ENCODE measurements at regions not wholly inside any gene's neighbourhood (a gene's known extent, or its start where the extent isn't known, plus 50 kb on each side); places are given as distances from the start of the nearest gene placed in this dataset.

DNA sequence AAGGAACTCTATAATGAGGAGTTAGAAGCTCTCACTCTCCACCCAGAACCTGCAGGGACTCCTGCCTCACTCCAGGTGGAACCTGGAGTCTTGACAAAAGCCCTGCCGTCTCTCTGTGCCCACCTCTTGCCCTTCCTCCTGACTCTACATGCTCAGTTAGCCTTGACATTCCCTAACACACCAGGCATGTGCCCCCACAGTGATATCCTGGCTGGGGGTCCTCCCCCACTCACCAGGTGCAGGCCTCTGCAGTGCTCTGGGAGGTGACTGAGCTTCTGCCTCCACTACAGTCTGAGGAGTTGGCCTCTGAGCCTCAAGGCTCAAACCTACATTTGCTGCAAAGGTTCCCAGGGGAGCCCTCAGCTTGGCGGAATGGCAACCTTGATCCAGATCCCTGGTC, 300.7 kb downstream of the ADGRD1 start:
- DNase-seq: no peak
- Histone ChIP-seq H3K36me3 (ENCODE audit: control insufficient read depth in 3 of 3, insufficient read depth in 2 of 3, low read depth in 1 of 3, low read length in 3 of 3) (no peaks in the 10 kb centered on the region), H3K9me3 (ENCODE audit: control insufficient read depth in 2 of 2, insufficient read depth in 1 of 2, low read depth in 1 of 2, low read length in 1 of 2) (peaks cover 0 to 9% of the 10 kb centered on the region in 2 donors), H3K4me1 (ENCODE audit: control insufficient read depth in 3 of 3, insufficient read depth in 2 of 3, low read depth in 1 of 3, low read length in 2 of 3) (no peaks in the 10 kb centered on the region), H3K27me3 (ENCODE audit: control insufficient read depth in 3 of 3, insufficient read depth in 3 of 3, low read length in 3 of 3) (no peaks in the 10 kb centered on the region), H3K4me3 (ENCODE audit: low read depth in 1 of 3, low read length in 3 of 3) (no peak overlapping the region), H3K27ac (ENCODE audit: low read depth in 1 of 3, low read length in 2 of 3) (no peak overlapping the region)
- no peak for FAIRE-seq
- 78 to 87% (median 86%) methylated on average over 2 of the region's 2 CpGs for WGBS, 3 donors

DNA sequence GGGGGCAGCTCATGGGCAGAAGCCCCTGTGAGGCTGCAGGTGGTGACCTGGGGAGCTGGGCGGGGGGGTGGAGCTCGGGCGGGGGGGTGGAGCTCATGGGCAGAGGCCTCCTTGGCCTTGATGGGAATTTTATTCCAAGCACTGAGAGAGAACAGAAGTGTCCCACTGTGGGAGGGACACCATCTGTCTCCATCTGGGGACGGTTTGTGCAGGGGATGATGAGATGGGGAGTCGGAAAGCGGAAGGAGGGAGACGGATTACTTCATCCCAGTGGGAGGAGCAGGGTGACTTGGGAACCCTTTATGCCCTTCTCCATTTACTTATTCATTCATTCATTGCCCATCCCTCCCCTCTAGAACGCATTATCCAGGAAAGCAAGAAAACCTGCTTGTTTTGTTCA, 304.7 kb downstream of the ADGRD1 start:
- no peak overlapping the region for H3K27ac ChIP-seq (ENCODE audit: low read depth in 1 of 3, low read length in 2 of 3)
- H3K9me3 ChIP-seq (ENCODE audit: control insufficient read depth in 2 of 2, insufficient read depth in 1 of 2, low read depth in 1 of 2, low read length in 1 of 2): peaks cover 0 to 9% of the 10 kb centered on the region in 2 donors
- no peaks in the 10 kb centered on the region for H3K36me3 ChIP-seq (ENCODE audit: control insufficient read depth in 3 of 3, insufficient read depth in 2 of 3, low read depth in 1 of 3, low read length in 3 of 3)
- DNase-seq (no peak), FAIRE-seq (no peak)
- no peaks in the 10 kb centered on the region for H3K4me1 ChIP-seq (ENCODE audit: control insufficient read depth in 3 of 3, insufficient read depth in 2 of 3, low read depth in 1 of 3, low read length in 2 of 3)
- H3K27me3 ChIP-seq (ENCODE audit: control insufficient read depth in 3 of 3, insufficient read depth in 3 of 3, low read length in 3 of 3): no peaks in the 10 kb centered on the region
- no peak overlapping the region for H3K4me3 ChIP-seq (ENCODE audit: low read depth in 1 of 3, low read length in 3 of 3)
- 65 to 84% (median 72%) methylated on average over 8 of the region's 8 CpGs for WGBS, 3 donors

DNA sequence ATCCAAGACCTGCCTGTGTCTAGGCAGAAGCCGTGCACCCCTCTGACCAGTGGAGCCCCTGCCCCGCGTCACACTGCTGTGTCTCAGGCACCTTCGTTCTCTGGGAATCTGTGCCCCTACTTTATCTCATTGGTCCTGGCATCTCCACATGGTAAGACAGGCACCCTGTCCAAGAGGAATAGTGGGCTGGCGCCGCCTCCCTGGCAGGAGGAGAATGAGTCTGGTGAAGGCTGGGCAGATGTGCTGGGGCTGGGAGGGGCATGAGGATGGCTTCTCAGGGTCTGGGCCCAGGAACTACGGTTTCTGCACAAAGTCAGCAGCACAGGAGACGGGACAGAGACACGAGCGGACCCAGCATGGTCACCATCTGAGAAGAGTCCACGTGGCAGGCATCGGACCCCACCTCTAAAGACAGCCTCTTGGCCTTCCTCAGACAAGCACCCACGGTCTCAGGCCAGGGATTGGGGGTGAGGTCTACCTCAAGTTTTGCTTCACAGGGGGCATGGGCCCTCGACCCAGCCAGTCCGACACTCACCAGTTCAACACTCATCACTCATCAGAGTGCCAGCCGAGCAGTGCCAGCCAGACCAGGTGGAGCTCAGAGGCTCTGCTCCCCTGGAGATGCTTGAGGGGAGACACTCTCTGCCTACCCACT, 306.7 kb downstream of the ADGRD1 start:
- DNase-seq (no peak), FAIRE-seq (no peak)
- H3K4me3 ChIP-seq (ENCODE audit: low read depth in 1 of 3, low read length in 3 of 3): no peak overlapping the region
- H3K27me3 ChIP-seq (ENCODE audit: control insufficient read depth in 3 of 3, insufficient read depth in 3 of 3, low read length in 3 of 3): no peaks in the 10 kb centered on the region
- WGBS, 3 donors: 70 to 79% (median 71%) methylated on average over 16 of the region's 16 CpGs
- peaks cover 0 to 9% of the 10 kb centered on the region in 2 donors for H3K9me3 ChIP-seq (ENCODE audit: control insufficient read depth in 2 of 2, insufficient read depth in 1 of 2, low read depth in 1 of 2, low read length in 1 of 2)
- H3K36me3 ChIP-seq (ENCODE audit: control insufficient read depth in 3 of 3, insufficient read depth in 2 of 3, low read depth in 1 of 3, low read length in 3 of 3): no peaks in the 10 kb centered on the region
- H3K4me1 ChIP-seq (ENCODE audit: control insufficient read depth in 3 of 3, insufficient read depth in 2 of 3, low read depth in 1 of 3, low read length in 2 of 3): no peaks in the 10 kb centered on the region
- H3K27ac ChIP-seq (ENCODE audit: low read depth in 1 of 3, low read length in 2 of 3): no peak overlapping the region

DNA sequence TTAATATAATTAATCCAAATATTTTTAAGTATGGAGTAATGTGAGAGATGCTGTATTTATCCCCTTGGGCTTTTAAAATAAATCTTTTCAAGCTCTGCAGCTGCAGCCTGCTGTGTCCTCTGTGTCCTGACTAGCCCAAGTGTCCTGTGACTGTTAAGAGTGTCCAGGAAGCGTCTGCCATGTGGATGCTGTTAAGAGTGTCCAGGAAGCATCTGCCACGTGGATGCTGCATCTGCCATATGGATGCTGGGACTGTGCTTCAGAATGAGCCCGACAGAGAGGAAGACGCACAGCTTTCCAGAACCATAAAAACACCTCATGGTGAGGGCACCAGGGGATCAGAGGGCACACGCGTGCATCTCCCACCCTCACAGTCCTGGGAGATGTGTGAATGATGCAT, 307.2 kb downstream of the ADGRD1 start:
- H3K4me3 ChIP-seq (ENCODE audit: low read depth in 1 of 3, low read length in 3 of 3): no peak overlapping the region
- DNase-seq (no peak), FAIRE-seq (no peak)
- H3K4me1 ChIP-seq (ENCODE audit: control insufficient read depth in 3 of 3, insufficient read depth in 2 of 3, low read depth in 1 of 3, low read length in 2 of 3): no peaks in the 10 kb centered on the region
- WGBS, 3 donors: 65 to 78% (median 66%) methylated on average over 6 of the region's 6 CpGs
- H3K36me3 ChIP-seq (ENCODE audit: control insufficient read depth in 3 of 3, insufficient read depth in 2 of 3, low read depth in 1 of 3, low read length in 3 of 3): no peaks in the 10 kb centered on the region
- H3K27ac ChIP-seq (ENCODE audit: low read depth in 1 of 3, low read length in 2 of 3): no peak overlapping the region
- H3K27me3 ChIP-seq (ENCODE audit: control insufficient read depth in 3 of 3, insufficient read depth in 3 of 3, low read length in 3 of 3): no peaks in the 10 kb centered on the region
- H3K9me3 ChIP-seq (ENCODE audit: control insufficient read depth in 2 of 2, insufficient read depth in 1 of 2, low read depth in 1 of 2, low read length in 1 of 2): peaks cover 0 to 9% of the 10 kb centered on the region in 2 donors

DNA sequence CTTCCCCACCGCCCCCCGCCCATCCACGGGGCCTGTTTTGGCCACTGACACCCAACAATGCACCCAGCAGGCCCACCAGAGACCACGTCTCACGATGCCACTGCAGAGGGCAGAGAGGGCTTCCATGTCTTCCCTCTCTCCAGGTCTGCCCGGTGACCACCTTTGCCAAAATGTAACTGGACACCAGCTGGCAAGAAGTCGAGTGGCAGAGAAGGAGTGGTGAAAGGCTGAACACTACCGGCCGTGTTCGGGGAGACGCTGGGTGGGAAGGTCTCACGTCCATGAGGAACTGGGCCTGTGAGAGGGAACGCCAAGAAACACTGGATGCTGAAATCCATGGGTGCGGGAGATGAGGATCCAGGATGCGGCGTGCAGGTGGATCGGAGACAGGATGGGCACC, 308.2 kb downstream of the ADGRD1 start:
- Histone ChIP-seq H3K36me3 (ENCODE audit: control insufficient read depth in 3 of 3, insufficient read depth in 2 of 3, low read depth in 1 of 3, low read length in 3 of 3) (no peaks in the 10 kb centered on the region), H3K4me3 (ENCODE audit: low read depth in 1 of 3, low read length in 3 of 3) (no peak overlapping the region), H3K27ac (ENCODE audit: low read depth in 1 of 3, low read length in 2 of 3) (no peak overlapping the region), H3K9me3 (ENCODE audit: control insufficient read depth in 2 of 2, insufficient read depth in 1 of 2, low read depth in 1 of 2, low read length in 1 of 2) (no peaks in the 10 kb centered on the region), H3K4me1 (ENCODE audit: control insufficient read depth in 3 of 3, insufficient read depth in 2 of 3, low read depth in 1 of 3, low read length in 2 of 3) (no peaks in the 10 kb centered on the region), H3K27me3 (ENCODE audit: control insufficient read depth in 3 of 3, insufficient read depth in 3 of 3, low read length in 3 of 3) (no peaks in the 10 kb centered on the region)
- WGBS, 3 donors: 85 to 88% (median 87%) methylated on average over 17 of the region's 17 CpGs
- no peak for FAIRE-seq
- DNase-seq: no peak

DNA sequence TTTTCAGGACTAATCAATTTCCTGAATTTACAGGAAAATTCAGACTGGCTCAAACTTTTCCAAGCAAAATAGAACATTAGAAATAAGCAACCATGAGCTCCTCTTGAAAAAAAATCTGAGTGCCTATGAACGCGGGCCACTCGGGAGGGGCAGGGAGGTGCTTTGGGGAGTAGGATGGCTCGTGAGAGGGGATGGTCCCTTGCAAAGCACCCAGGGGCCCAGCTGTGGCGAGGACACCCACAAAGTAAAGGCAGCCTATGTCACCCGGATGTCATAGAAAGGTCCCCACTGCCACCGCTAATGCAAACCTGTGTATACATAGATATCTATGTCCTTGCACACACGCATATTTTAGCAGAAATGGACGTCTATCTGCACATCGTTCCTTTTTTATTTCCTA, 309.9 kb downstream of the ADGRD1 start:
- H3K36me3 ChIP-seq (ENCODE audit: control insufficient read depth in 3 of 3, insufficient read depth in 2 of 3, low read depth in 1 of 3, low read length in 3 of 3): no peaks in the 10 kb centered on the region

DNA sequence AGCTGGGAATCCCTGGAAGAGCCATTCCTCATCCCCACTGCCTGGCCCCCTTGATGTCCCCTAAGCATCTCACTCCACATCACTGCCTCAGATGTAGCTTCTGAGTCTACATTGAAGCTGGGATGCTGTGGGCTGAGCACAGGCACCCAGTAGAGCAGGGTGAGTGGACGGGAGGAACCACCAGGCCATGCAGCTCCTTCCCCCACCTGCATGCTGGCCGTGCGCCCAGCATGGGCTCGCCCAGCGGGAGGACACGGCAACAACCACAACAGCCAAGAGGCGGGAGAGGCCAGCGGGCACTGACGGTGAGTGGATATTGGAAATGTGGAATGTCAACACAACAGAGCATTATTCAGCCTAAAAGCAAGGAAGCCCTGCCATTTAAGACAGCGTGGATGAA, 310.9 kb downstream of the ADGRD1 start:
- WGBS, 3 donors: 21 to 72% (median 33%) methylated on average over 10 of the region's 10 CpGs
- Histone ChIP-seq H3K27ac (ENCODE audit: low read depth in 1 of 3, low read length in 2 of 3) (no peak overlapping the region), H3K4me1 (ENCODE audit: control insufficient read depth in 3 of 3, insufficient read depth in 2 of 3, low read depth in 1 of 3, low read length in 2 of 3) (peaks cover 0 to 1% (median 0%) of the 10 kb centered on the region in 3 donors), H3K9me3 (ENCODE audit: control insufficient read depth in 2 of 2, insufficient read depth in 1 of 2, low read depth in 1 of 2, low read length in 1 of 2) (no peaks in the 10 kb centered on the region), H3K36me3 (ENCODE audit: control insufficient read depth in 3 of 3, insufficient read depth in 2 of 3, low read depth in 1 of 3, low read length in 3 of 3) (no peaks in the 10 kb centered on the region), H3K27me3 (ENCODE audit: control insufficient read depth in 3 of 3, insufficient read depth in 3 of 3, low read length in 3 of 3) (no peaks in the 10 kb centered on the region), H3K4me3 (ENCODE audit: low read depth in 1 of 3, low read length in 3 of 3) (no peak overlapping the region)
- FAIRE-seq (no peak), DNase-seq (peak in 1 of 2 donors; percentile 7)

More for the DNA sequence above, 309.9 kb downstream of the ADGRD1 start:
- DNase-seq (no peak), FAIRE-seq (no peak)
- H3K4me1 ChIP-seq (ENCODE audit: control insufficient read depth in 3 of 3, insufficient read depth in 2 of 3, low read depth in 1 of 3, low read length in 2 of 3): no peaks in the 10 kb centered on the region
- no peaks in the 10 kb centered on the region for H3K27me3 ChIP-seq (ENCODE audit: control insufficient read depth in 3 of 3, insufficient read depth in 3 of 3, low read length in 3 of 3)
- WGBS, 3 donors: 70 to 81% (median 72%) methylated on average over 10 of the region's 10 CpGs
- no peak overlapping the region for H3K27ac ChIP-seq (ENCODE audit: low read depth in 1 of 3, low read length in 2 of 3)
- no peaks in the 10 kb centered on the region for H3K9me3 ChIP-seq (ENCODE audit: control insufficient read depth in 2 of 2, insufficient read depth in 1 of 2, low read depth in 1 of 2, low read length in 1 of 2)
- no peak overlapping the region for H3K4me3 ChIP-seq (ENCODE audit: low read depth in 1 of 3, low read length in 3 of 3)

DNA sequence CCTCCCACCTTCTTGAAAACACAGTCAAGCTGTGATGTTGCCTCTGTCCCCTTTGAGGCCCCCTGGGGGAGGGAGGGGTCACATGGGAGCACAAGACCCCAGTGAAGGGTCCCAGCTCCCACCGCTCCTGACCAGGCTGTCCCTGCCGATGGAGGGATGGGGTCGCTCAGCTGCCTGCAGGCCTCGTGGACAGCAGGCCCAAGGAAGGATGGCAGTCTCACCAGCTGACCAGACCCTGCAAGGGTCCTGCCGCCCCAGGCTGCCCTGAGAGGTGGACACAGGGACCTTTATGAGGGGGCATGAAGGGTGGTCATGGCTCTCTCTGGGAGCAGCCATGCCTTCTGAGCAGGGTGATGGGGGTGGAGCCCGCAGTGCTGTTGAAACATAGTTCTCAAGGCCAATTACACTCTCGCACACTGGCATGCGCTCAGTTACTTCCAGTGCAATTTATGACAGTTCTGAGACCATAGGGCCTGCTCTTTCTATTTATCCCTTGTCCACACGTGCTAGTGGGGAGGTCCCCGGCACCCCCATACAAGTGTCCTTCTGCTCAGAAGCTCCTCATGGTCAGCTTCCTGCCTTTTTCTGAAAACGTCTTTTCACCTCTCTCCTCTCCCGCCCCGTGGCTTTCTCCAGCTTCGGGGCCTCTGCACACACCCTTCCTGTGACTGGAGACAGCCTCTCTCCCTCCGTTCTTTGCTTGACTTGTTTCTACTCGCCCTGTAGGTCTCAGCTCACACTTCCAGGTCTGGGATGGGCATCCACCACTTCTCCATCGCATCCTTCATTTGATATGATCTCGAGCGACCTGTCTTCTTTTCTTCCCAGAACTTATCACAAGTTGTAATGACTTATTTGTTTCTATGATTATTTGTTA, 313.1 kb downstream of the ADGRD1 start:
- no peak overlapping the region for H3K4me3 ChIP-seq (ENCODE audit: low read depth in 1 of 3, low read length in 3 of 3)
- H3K27ac ChIP-seq (ENCODE audit: low read depth in 1 of 3, low read length in 2 of 3): no peak overlapping the region
- 81 to 85% (median 83%) methylated on average over 19 of the region's 19 CpGs for WGBS, 3 donors
- FAIRE-seq (no peak), DNase-seq (peak in 1 of 2 donors; percentile 15)
- H3K4me1 ChIP-seq (ENCODE audit: control insufficient read depth in 3 of 3, insufficient read depth in 2 of 3, low read depth in 1 of 3, low read length in 2 of 3): peaks cover 0 to 4% (median 0%) of the 10 kb centered on the region in 3 donors
- no peaks in the 10 kb centered on the region for H3K27me3 ChIP-seq (ENCODE audit: control insufficient read depth in 3 of 3, insufficient read depth in 3 of 3, low read length in 3 of 3)
- H3K9me3 ChIP-seq (ENCODE audit: control insufficient read depth in 2 of 2, insufficient read depth in 1 of 2, low read depth in 1 of 2, low read length in 1 of 2): no peaks in the 10 kb centered on the region
- H3K36me3 ChIP-seq (ENCODE audit: control insufficient read depth in 3 of 3, insufficient read depth in 2 of 3, low read depth in 1 of 3, low read length in 3 of 3): no peaks in the 10 kb centered on the region
